ENCODE measurements at regions not wholly inside any gene's neighbourhood (a gene's known extent, or its start where the extent isn't known, plus 50 kb on each side); places are given as distances from the start of the nearest gene placed in this dataset.

GRCh38 chr7:21198921-21199320 is 229.0 kb upstream of the SP4 start:
- TF ChIP-seq ZNF274 (IDR thresholded peaks at IDR 0.05; ENCODE audit: low read depth, low read length) (no peak), YY1 (IDR thresholded peaks at IDR 0.05; ENCODE audit: insufficient read depth, insufficient read length) (no peak), SUZ12 (IDR thresholded peaks at IDR 0.05; ENCODE audit: extremely low read depth, insufficient read depth, insufficient read length) (no peak)
